HG03159 (cell line): ENCODE measurements at regions not wholly inside any gene's neighbourhood (a gene's known extent, or its start where the extent isn't known, plus 50 kb on each side); places are given as distances from the start of the nearest gene placed in this dataset.

ENCODE experiments used
- ATAC-seq: cut with Tn5 transposase; IDR thresholded peaks from one replicate; pipeline ENCODE4 v1.9.1; 2021; ENCODE audit warnings: mild to moderate bottlenecking, moderate library complexity; ENCODE audit not compliant: unreplicated experiment

DNA sequence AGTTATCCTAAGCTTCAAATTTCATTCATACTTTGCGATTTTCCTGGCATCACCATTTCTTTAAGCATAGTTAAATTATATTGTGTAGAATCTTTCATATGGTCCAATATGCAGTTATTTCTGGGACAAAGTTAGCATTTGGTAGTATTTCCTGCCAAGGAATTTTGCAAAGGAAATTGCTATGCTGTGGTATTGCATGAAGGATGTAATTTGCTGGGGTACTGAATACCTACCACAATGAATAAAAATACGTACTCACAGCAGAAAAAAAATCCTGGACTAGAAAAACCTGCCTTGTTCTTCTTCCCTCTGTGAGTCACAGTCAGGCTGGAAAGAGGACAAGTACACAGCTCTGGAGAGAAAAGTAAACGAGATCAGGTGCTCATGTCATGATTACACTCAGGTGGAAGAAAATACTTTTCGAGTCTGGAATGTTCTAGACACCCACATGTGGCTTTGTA is 241.2 kb downstream of the PTBP2 start:
- ATAC-seq = no peak

DNA sequence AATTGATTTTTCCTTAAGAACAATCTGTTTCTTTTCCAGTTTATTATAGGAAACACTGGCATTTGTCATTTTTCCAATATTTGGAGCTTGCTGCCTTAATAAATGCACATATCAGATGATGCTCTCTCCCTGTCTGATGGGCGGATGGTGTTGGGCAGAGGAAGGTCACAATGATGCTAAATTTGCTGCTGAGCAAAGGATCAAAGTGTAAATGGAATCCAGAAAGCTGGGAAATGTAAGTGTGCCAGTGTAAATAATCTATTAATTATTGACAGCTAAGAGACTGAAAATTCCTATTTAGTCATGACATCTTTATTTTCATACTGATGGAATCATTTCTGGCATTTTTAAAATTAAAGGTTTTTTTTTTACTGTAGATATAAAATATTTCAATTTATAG is 243.2 kb downstream of the PTBP2 start:
- no peak for ATAC-seq

DNA sequence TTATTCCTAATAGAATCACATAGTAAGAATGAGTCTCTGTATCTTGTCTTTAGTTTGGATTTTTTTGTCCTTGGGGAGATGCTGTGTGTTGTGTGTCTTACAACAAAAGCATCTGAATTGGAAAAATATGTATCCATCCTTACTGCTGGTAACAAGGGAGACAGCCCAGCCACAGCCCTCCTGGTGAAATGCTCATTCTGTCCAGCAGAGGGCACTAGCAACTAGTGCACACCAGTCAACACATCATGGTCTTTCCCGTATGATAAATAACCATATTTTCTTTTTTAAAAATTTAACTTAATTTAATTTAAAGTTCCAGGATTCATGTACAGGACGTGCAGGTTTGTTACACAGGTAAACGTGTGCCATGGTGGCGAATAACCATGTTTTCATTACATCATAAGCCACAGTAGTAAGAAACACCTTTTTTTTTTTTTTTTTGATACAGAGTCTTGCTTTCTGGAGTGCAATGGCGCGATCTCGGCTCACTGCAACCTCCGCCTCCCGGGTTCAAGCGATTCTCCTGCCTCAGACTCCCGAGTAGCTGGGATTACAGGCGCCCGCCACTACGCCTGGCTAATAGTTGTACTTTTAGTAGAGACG is 245.1 kb downstream of the PTBP2 start:
- peak; percentile 95 for ATAC-seq

DNA sequence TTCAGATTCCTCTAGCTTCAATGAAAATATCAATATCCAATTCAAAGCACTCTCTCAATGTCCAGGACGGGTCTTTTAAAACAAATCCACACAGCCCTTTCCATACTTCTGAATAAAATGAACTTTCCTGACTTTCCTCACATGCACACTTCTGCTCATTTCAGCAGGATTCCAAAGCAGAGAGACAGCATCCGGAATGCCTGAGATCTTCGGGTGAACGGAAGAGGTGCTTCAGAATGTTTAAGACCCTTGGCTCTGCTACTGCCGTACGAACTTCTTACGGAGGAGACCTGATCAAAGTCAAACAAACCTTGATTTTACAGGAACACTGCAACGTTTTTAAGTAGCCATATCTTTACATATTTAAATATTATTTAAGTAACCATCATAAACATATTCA is 245.7 kb downstream of the PTBP2 start:
- ATAC-seq = no peak

DNA sequence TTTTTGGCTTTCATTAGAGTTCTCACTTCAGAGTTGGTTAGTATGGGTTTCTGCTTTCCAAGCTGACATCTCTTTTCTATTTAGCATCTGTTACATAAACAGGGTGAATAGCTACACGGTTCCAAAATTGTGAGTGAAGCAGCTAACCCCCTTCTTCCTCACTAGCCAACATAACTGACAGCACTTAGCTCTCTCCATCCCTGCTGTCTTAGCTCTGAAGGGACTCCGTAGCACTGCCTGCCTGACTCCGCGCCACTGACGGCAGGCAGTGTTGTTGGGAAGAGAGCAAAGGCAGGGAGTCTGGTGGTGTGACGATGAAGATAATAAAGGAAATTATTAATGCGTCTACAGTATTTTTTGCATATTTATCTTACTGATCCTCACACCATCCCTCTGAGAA is 247.0 kb downstream of the PTBP2 start:
- ATAC-seq = no peak

DNA sequence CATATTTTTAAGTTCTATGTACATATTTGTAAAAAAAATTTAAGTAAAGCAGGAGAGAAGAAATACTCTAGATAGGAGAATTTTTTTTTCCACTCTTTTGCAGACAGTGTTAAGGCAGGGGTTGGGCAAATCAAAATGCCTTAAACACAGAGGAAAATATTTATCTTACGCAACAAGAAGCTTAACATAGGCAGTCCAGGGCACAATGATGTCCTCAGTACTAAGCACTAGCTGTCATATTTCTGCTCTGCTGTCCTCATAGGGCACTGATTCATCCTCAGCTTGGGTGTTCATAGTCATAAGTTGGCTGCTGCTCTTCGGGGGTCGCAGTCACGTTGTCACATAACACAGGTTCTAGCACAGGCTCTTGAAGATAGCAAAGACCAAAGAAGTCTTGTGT is 247.4 kb downstream of the PTBP2 start:
- no peak for ATAC-seq

- ATAC-seq = no peak
These were observed 248.1 kb downstream of the PTBP2 start for GRCh38 chr1:96969656-96970163.

DNA sequence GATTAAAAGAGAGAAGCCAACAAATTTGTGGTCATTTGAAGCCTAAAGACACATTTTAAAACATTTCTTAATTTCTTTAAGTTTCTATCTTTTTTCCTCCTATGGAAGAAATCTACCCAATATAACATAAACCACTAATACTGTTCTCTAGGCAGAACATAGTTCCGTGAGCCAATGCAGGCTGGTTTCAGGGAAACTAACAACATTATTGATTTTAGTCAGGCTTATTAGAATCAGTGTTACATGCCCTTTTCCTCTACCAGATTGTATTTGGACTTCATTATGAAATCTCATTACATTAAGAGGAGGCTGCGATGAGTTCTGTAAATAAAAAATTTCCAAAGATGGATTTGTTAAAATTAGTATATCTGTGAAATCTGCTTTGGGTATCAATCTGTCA is 249.9 kb downstream of the PTBP2 start:
- no peak for ATAC-seq

GRCh38 chr1:96971849-96972602 is 250.4 kb downstream of the PTBP2 start:
- no peak for ATAC-seq

DNA sequence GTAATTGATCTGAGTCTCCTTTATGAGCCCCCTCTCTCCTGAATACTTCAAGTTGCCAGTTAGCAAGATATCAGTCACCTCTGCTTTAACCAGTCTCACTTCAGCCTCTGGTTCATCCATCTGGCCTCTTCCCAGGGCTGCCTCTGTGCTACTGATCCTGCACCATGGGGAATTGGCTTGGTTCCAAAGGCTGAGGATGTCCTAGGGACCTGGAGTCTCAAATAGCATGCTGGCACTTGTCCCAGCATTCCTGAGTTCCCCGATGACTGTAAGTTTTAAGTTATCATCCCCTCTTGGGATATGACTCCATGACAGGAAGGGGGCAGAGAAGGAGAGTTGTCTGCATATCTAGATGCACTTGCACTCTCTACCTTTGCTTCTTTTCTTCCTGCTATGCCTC is 252.0 kb downstream of the PTBP2 start:
- no peak for ATAC-seq

GRCh38 chr1:96978444-96978843 is 256.9 kb downstream of the PTBP2 start:
- no peak for ATAC-seq

GRCh38 chr1:96978901-96979300 is 257.3 kb downstream of the PTBP2 start:
- no peak for ATAC-seq

- no peak for ATAC-seq
These were observed 258.0 kb downstream of the PTBP2 start for GRCh38 chr1:96979304-96980268.

DNA sequence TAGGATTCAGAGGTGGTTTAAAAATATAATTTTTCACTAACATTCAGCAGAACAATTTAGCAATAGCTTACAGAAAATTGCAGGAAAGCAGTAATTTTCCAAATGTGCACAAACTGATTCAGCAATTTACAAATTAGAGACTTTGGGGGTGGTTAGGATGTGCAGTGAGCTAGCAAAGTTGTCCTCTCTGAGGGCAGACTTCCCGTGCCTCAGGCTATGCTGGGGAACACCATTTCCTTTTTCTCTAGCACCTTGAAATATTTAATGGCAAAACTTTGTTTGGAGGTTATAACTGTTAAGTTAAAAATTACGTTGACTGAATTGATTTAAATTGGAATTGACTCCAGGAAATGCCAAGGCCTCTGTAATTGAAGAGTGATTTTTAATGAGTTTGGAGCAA is 258.9 kb downstream of the PTBP2 start:
- ATAC-seq = no peak

- no peak for ATAC-seq
These were observed 259.6 kb downstream of the PTBP2 start for GRCh38 chr1:96981181-96981580.

DNA sequence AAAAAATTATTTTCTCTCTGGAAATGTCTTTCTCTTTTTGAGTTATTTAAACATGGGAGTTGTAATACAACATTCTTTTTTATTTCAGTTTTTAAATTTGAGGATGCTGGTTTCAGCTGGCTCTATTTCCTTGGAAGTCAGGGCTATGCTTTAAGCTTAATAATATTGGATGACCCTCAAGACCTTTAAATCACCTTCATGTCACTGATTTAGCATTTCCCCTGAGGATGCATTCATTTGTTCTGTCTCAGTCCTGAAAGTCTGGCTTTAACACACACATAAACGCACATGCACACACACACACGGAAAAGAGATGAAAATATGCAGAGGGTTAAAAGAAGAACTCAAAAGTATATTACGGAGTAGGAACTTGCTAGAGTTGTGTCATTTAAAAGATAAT is 260.5 kb downstream of the PTBP2 start:
- ATAC-seq = no peak

- ATAC-seq = no peak
These were observed 262.3 kb downstream of the PTBP2 start for GRCh38 chr1:96983866-96984265.

DNA sequence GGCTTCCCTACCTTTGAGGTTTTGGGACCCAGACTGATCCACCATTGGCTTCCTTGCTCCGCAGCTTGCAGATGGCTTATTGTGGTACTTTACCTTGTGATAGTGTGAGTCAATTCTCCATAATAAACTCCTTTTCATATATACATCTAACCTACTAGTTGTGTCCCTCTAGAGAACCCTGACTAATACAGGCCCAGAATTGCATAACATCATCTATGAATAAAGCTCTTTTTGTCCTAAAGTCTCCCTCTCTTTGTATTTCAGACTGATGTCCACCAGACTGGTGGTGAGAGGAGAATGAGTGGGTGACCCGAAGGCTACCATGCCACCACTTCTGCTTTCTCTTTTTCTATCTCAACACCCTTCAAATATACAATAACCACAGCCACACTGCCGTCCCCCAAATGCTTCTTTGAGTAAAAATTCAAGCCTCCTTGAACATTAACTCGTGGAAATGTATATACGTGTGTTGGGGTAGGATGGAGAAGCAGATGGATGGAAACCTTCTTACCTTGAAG is 265.7 kb downstream of the PTBP2 start:
- ATAC-seq = no peak

DNA sequence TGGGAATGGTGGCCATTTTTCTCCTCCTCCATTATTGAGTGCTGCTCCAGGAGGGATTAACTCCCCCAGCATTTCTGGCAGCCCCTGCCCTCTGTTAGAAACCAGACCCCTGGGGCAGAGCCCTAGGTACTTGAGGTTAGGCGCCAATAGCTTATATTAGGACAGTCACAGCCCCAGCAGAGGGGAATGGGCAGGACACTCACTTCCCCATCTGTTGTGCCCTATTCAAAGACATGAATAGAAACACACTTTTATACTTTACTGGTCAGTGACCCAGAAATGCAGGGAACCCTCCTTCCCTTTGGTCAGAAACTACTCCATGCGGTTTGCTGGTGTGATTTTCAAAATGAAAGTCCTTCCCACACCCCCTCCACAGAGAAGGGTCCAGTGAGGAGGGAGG is 267.7 kb downstream of the PTBP2 start:
- no peak for ATAC-seq

- no peak for ATAC-seq
These were observed 268.6 kb downstream of the PTBP2 start for GRCh38 chr1:96990136-96990535.

- ATAC-seq = no peak
These were observed 269.7 kb downstream of the PTBP2 start for GRCh38 chr1:96991261-96991660.
